Choroid plexus epithelial cell (primary cell): ENCODE measurements at regions not wholly inside any gene's neighbourhood (a gene's known extent, or its start where the extent isn't known, plus 50 kb on each side); places are given as distances from the start of the nearest gene placed in this dataset.

Source experiments
- DNase-seq: peaks from one replicate; pipeline ENCODE4 v3.0.0-alpha.2; 2010; ENCODE audit warnings: low read depth
- H3K4me3 ChIP-seq: 2 replicates; pipeline ENCODE4 v1.5.1; 2011; ENCODE audit warnings: low read depth, mild to moderate bottlenecking, control low read depth, low read length, moderate library complexity
- TF ChIP-seq, protein P1 (sequence below): conservative IDR thresholded peaks from 2 replicates; pipeline ENCODE4 v1.5.1; 2011; ENCODE audit warnings: low read depth, mild to moderate bottlenecking, control low read depth, inconsistent platforms, low read length, moderate library complexity

DNA sequence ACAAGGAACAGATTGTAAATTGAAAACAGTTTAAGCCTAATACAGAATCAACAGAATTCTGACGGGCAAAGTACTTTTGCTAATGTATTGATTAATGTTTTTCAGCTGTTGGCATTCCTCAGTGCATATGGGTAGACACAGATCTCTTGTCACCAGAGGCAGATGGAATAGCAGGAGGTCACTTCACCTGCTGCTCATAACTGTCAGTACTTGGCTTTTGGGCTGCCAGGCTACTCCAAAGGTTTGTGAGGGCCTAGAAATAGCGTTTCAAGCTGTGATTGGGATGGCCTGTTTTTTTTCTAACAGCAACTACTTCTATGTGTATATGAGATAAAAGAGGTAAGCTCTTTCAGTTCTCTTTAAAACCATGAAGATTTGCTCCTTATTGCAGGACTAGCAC, 307.5 kb upstream of the ANXA10 start:
- TF ChIP-seq, protein P1, sequence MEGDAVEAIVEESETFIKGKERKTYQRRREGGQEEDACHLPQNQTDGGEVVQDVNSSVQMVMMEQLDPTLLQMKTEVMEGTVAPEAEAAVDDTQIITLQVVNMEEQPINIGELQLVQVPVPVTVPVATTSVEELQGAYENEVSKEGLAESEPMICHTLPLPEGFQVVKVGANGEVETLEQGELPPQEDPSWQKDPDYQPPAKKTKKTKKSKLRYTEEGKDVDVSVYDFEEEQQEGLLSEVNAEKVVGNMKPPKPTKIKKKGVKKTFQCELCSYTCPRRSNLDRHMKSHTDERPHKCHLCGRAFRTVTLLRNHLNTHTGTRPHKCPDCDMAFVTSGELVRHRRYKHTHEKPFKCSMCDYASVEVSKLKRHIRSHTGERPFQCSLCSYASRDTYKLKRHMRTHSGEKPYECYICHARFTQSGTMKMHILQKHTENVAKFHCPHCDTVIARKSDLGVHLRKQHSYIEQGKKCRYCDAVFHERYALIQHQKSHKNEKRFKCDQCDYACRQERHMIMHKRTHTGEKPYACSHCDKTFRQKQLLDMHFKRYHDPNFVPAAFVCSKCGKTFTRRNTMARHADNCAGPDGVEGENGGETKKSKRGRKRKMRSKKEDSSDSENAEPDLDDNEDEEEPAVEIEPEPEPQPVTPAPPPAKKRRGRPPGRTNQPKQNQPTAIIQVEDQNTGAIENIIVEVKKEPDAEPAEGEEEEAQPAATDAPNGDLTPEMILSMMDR, result no peak
- H3K4me3 ChIP-seq, result no peak overlapping the region
- no peak for DNase-seq

DNA sequence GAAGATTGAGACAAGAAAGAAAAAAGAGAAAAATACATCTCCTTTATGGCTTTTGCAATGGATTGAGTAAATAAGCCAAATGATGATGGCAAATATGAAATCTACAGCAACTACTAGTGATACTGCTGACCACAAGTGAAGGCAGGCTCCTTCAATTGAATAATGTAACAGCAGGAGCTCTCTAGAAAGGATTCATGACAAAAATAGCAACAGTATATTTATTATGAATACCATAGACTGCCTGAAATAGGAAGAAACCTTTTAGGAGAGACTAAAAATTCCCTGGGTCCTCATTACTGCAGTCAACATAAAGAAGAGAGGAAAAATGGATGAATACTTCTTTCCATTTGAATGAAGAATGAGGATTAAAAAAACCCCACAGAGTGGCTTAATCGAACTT, 306.8 kb upstream of the ANXA10 start:
- DNase-seq, result peak; percentile 57
- H3K4me3 ChIP-seq, result no peak overlapping the region
- TF ChIP-seq, protein P1, result no peak

DNA sequence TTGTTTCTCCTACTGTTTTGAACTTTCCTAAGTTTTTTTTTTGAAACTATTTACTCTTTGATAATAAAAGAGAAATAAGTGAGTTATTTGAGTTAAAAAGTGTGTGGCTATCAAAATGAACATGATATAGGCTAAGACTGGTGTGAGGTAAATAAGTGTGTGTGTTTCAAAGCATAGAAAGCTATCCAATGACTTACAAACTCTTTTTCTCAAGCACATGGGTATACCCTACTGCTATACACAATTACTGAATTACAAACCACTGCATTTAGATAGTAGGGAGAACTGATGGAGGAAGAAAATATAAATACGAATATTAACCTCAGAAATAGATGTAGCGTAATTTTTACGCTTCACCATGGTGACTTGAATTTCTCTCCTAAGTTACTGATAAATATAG, 305.8 kb upstream of the ANXA10 start:
- TF ChIP-seq, protein P1, result no peak
- no peak overlapping the region for H3K4me3 ChIP-seq
- DNase-seq, result no peak

DNA sequence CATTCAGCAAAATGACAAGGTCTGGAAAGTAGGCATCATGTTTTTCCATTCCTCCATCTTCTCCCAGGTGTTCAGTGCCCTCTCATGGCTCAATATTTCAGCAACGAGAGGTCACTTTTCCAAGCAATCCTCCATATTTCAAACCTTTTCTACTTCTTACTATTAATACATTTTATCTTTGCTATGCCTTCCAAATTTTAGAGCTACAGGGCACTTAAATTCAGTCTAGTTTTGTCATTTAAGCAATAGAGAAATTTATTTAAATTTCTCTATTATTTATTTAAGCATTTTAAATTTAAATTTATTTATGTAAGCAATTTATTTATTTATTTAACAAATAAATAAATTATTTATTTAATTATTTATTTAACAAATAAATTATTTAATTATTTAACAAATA, 305.1 kb upstream of the ANXA10 start:
- no peak for DNase-seq
- H3K4me3 ChIP-seq, result no peak overlapping the region
- TF ChIP-seq, protein P1, result no peak

DNA sequence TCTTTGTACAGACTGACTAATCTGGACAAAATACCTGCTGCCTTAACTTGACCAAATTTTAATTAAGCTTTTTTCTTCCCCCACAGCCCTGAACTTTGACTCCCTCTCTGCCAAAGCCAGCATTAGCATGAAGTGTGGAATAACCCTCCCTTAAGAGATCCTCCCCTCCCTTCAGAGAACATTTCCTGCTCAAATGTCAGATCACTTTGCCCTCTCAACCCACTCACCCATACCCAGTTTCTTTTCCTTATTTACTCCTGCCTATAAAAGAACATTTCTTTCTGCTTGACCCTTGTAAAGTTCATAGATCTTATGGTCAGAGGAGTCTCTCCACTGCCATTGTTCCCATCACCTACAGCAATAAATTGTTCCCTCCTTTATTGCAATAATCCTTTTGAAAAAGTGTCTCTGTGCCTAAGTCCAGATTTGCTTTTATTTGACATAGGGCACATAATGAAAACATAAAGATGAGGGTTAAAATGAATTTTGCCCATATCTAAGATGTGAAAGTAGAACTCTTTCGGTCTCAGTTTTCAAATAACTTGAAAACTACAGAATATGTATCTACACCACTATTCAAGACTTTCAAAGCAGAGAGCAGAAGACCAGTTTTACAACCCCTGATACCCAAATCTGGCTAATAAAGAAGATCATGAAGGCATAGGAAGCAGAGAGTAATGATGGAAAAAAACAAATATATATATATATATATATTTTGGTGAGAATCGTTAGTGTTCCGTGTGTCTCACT, 289.7 kb upstream of the ANXA10 start:
- DNase-seq, result no peak
- H3K4me3 ChIP-seq, result no peak overlapping the region
- TF ChIP-seq, protein P1, result no peak

DNA sequence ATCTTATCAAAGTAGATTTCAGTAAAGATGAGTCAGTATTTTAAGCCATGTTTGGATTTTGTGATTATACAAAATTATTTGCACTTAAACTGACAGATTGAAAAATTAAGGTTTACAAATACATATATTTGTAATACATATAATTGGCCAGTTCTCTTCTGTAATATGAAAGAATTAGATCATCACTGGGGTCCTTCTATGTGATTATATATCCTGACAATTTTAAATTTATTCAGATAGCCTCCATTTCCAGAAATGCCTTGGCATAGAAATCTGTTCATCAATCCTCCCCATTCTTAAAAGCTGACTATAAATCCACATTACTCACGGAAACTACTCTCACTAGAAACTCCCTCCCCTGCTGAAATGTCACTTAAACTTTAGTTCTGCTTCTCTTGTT, 280.4 kb upstream of the ANXA10 start:
- TF ChIP-seq, protein P1, result no peak
- no peak overlapping the region for H3K4me3 ChIP-seq
- no peak for DNase-seq

DNA sequence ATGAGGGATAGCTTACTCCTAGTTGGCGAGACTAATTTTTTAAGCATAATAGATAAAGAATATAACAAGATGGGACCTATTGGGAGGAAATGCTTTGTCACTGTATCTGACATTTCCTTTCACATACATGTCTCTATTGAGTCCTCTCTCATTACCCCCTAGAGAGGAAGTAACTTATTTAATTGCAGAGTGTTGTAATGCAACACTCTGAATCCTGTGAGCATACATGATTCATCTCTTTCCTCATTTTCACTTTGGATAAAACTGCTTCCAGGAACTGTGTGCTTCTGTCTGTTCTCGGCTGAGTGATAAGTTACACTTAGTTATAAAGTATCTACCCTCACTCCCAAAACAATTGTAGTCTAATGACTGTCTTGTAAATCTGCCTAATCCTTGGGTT, 266.1 kb upstream of the ANXA10 start:
- TF ChIP-seq, protein P1, result no peak
- no peak overlapping the region for H3K4me3 ChIP-seq
- peak; percentile 42 for DNase-seq
